Tibial artery (tissue), 4 donors: ENCODE measurements at regions not wholly inside any gene's neighbourhood (a gene's known extent, or its start where the extent isn't known, plus 50 kb on each side); places are given as distances from the start of the nearest gene placed in this dataset.
A peak's percentile ranks its signal among the peaks of the same experiment; 100 is the strongest.

ENCODE experiments used
- DNase-seq, 2 donors: peaks; one replicate each; pipeline ENCODE4 v3.0.0-alpha.2; 2019
- H3K27ac ChIP-seq, 2 donors: fragments of 200-600 bp; sonication (generic) in 1 of 2; 1 replicate in 1 of 2; 2 replicates in 1 of 2; pipeline ENCODE4 v1.5.1; 2018 to 2019; ENCODE audit warnings: mild to moderate bottlenecking in 1 of 2
- H3K27me3 ChIP-seq, 2 donors: fragments of 200-600 bp; sonication (generic) in 1 of 2; one replicate each; pipeline versions ENCODE4 v1.5.1 to v1.6.0; 2016 to 2019
- H3K36me3 ChIP-seq, 3 donors: fragments of 200-600 bp; sonication (generic) in 2 of 3; one replicate each; pipeline ENCODE4 v1.5.1; 2016 to 2019; ENCODE audit warnings: mild to moderate bottlenecking in 2 of 3
- H3K4me1 ChIP-seq, 4 donors: fragments of 200-600 bp; sonication (generic) in 2 of 4; 1 replicate in 3 of 4; 2 replicates in 1 of 4; pipeline ENCODE4 v1.5.1; 2016 to 2019
- H3K4me3 ChIP-seq, 2 donors: fragments of 200-600 bp; sonication (generic) in 1 of 2; 1 replicate in 1 of 2; 2 replicates in 1 of 2; pipeline ENCODE4 v1.5.1; 2018 to 2019; ENCODE audit warnings: mild to moderate bottlenecking in 2 of 2
- H3K9me3 ChIP-seq, 3 donors: fragments of 200-600 bp; sonication (generic) in 1 of 3; one replicate each; pipeline ENCODE4 v1.5.1; 2016 to 2019
- intact Hi-C: fragments of 100-400 bp; cut with DNase I; formaldehyde crosslinking; loops from one replicate; pipeline ENCODE4 v1.15.0; 2023; ENCODE audit warnings: low total_unique reads
- TF ChIP-seq, protein P1 (sequence below), 2 experiments: fragments of 200-600 bp in 1 of 2; fragments of 450-650 bp in 1 of 2; IDR thresholded peaks; one replicate each; pipeline ENCODE4 v1.5.1; 2017 to 2019; ENCODE audit warnings: antibody characterized with exemption in 2 of 2, mild to moderate bottlenecking in 1 of 2, moderate library complexity in 1 of 2

- H3K9me3 ChIP-seq = no peaks in the 10 kb centered on the region
- no peak for DNase-seq
- H3K36me3 ChIP-seq = no peaks in the 10 kb centered on the region
- intact Hi-C loops = loop anchor here (2.0 kb wide), 1 partner anchor 95 kb away; no protein-coding TSS in a partner anchor
- peaks cover 0 to 18% (median 1%) of the 10 kb centered on the region in 4 donors for H3K4me1 ChIP-seq
- H3K27me3 ChIP-seq = no peaks in the 10 kb centered on the region
- H3K27ac ChIP-seq = no peak overlapping the region
- TF ChIP-seq, protein P1, sequence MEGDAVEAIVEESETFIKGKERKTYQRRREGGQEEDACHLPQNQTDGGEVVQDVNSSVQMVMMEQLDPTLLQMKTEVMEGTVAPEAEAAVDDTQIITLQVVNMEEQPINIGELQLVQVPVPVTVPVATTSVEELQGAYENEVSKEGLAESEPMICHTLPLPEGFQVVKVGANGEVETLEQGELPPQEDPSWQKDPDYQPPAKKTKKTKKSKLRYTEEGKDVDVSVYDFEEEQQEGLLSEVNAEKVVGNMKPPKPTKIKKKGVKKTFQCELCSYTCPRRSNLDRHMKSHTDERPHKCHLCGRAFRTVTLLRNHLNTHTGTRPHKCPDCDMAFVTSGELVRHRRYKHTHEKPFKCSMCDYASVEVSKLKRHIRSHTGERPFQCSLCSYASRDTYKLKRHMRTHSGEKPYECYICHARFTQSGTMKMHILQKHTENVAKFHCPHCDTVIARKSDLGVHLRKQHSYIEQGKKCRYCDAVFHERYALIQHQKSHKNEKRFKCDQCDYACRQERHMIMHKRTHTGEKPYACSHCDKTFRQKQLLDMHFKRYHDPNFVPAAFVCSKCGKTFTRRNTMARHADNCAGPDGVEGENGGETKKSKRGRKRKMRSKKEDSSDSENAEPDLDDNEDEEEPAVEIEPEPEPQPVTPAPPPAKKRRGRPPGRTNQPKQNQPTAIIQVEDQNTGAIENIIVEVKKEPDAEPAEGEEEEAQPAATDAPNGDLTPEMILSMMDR (IDR thresholded peaks at IDR 0.05) = no peak
- no peak overlapping the region for H3K4me3 ChIP-seq
Observed at GRCh38 chr1:23639460-23640095, 52.0 kb upstream of the RPL11 start.

GRCh38 chr1:23638786-23639241 is 52.8 kb upstream of the RPL11 start:
- TF ChIP-seq, protein P1 (IDR thresholded peaks at IDR 0.05) = no peak
- DNase-seq = no peak
- Histone ChIP-seq H3K27ac (no peak overlapping the region), H3K36me3 (no peaks in the 10 kb centered on the region), H3K4me3 (no peak overlapping the region), H3K4me1 (peaks cover 0 to 23% (median 3%) of the 10 kb centered on the region in 4 donors), H3K9me3 (no peaks in the 10 kb centered on the region), H3K27me3 (no peaks in the 10 kb centered on the region)
- intact Hi-C loops = loop anchor here (2.0 kb wide), 1 partner anchor 94 kb away; no protein-coding TSS in a partner anchor

- intact Hi-C loops = loop anchor here (2.0 kb wide), 1 partner anchor 93 kb away; no protein-coding TSS in a partner anchor
- H3K27me3 ChIP-seq = no peaks in the 10 kb centered on the region
- no peak overlapping the region for H3K4me3 ChIP-seq
- TF ChIP-seq, protein P1 (IDR thresholded peaks at IDR 0.05) = no peak
- H3K4me1 ChIP-seq = peaks cover 0 to 23% (median 3%) of the 10 kb centered on the region in 4 donors
- no peaks in the 10 kb centered on the region for H3K36me3 ChIP-seq
- no peak overlapping the region for H3K27ac ChIP-seq
- H3K9me3 ChIP-seq = no peaks in the 10 kb centered on the region
- peak in 1 of 2 donors; percentile 61 for DNase-seq
Observed at GRCh38 chr1:23638188-23638619, 53.4 kb upstream of the RPL11 start.

DNA sequence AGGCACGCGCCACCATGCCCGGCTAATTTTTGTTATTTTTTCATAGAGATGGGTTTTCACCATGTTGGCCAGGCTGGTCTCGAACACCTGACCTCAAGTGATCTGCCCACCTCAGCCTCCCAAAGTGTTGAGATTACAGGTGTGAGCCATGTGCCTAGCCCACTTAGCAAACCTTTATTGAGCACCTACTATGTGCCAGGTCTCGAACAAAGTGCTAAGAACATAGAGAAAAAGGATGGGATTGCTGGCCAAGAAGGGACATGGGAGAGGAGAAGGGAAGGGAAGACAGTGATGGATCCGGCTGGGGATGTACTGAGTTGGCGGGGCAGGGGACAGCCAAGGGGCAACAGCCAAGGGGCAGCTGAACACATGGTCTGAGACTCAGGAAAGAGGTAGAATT is 55.6 kb upstream of the RPL11 start:
- Histone ChIP-seq H3K4me1 (peaks cover 0 to 23% (median 3%) of the 10 kb centered on the region in 4 donors), H3K4me3 (no peak overlapping the region), H3K27ac (peak overlapping the region; percentile 88 to 92), H3K9me3 (no peaks in the 10 kb centered on the region), H3K36me3 (no peaks in the 10 kb centered on the region), H3K27me3 (no peaks in the 10 kb centered on the region)
- no peak for DNase-seq
- intact Hi-C loops = no loop called here
- TF ChIP-seq, protein P1 (IDR thresholded peaks at IDR 0.05) = no peak

DNA sequence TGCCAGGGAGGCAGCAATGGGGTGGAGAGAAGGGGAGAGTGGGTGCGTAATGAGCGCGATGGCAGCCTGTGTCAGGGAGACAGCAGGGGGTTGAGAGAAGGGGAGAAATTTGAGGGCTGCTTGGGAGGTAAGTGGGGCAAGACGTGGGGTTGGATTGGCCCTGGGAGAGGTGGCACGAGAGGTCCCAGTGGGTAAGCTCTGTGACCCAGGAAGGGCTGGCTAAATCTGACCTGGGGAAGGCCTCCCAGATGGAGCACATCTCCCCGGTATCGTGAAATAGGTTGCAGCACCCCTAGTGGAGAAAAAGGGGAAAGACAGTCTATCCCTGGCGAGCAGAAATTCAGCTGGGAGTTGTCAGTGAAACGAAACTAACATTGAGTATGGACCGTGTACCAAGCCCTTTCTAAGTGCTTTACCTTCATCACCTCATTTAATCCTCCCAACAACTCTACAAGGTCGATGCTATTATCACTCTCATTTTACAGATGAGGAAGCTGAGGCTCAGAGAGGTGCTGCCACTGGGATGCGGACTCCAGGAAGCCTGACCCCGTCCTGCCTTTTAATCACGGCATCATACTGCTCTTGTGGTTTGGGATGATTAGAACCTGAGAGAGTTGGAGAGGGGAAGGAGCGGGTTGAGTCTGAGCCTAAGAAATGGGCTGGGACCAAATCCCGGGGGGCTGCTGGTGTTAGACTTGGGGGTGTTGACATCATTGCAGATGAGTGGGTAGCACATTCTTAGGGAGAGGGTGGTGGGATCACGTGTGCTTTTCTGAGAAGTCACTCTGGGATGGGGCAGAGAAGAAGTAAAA is 56.6 kb upstream of the RPL11 start:
- no peaks in the 10 kb centered on the region for H3K27me3 ChIP-seq
- peak overlapping the region; percentile 88 to 92 for H3K27ac ChIP-seq
- H3K4me3 ChIP-seq = peak overlapping the region; percentile 54 to 55
- H3K9me3 ChIP-seq = no peaks in the 10 kb centered on the region
- TF ChIP-seq, protein P1 (IDR thresholded peaks at IDR 0.05) = peak; percentile 90 to 93
- H3K36me3 ChIP-seq = no peaks in the 10 kb centered on the region
- DNase-seq = peak; percentile 67 to 77
- intact Hi-C loops = no loop called here
- H3K4me1 ChIP-seq = peaks cover 0 to 23% (median 3%) of the 10 kb centered on the region in 4 donors
